ENCODE measurements at regions not wholly inside any gene's neighbourhood (a gene's known extent, or its start where the extent isn't known, plus 50 kb on each side); places are given as distances from the start of the nearest gene placed in this dataset.

DNA sequence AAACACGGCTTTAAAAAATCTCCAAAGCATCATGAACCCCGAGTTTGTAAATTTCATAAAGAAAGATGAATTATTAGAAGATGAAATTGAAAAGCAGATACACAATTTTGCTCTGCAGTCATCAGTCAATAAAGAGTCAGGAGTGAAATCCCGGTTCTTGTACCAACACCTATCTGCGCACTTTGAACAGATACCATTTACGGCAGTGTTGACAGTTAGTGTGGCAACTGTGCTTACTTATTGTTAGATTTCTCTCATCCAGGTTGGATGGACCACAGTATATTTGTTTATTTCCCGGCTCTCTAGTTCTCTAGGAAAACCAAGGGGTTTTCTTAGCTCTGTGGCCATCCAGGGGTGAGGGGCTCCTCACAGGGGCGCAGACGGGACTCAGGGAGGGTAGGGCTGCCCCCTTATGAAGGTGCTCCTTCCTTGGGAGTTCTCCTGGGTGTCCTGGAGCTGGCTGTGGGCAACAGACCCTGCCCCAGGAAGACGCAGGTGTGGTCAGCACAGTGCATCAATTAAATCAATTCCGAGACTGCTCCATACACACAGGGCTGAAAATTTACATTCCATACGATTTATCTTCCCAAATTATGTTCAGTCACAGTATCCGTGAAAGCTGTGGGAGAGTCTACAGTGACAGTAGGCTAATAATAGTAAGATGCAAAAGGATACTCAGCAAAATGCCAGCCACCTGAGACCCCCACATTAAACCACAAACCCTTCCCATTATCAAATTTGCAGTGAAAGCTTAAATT, 107.0 kb upstream of the C1QTNF9B start:
- ChIA-PET CTCF (no interaction called here), POLR2A (no interaction called here)
- H3K4me3 ChIP-seq (ENCODE audit: control extremely low read depth in 1 of 5, extremely low read depth in 1 of 5, insufficient read depth in 1 of 5, low read depth in 2 of 5, low read length in 4 of 5), result no peak overlapping the region
- Mint-ChIP-seq H3K27ac (no peak overlapping the region), H3K4me1 (no peaks in the 10 kb centered on the region), H3K9me3 (ENCODE audit: insufficient read depth) (no peaks in the 10 kb centered on the region), H3K4me3 (no peak overlapping the region), H3K27me3 (peaks cover 3% of the 10 kb centered on the region)
- no peaks in the 10 kb centered on the region for H3K9me3 ChIP-seq (ENCODE audit: control extremely low read depth in 1 of 3, control insufficient read depth in 2 of 3, insufficient read depth in 1 of 3, low read length in 2 of 3)
- no peak for DNase-seq
- TF ChIP-seq CTCF (IDR thresholded peaks at IDR 0.05) (no peak), EZH2 (IDR thresholded peaks at IDR 0.05; ENCODE audit: borderline replicate concordance, insufficient read depth, low read depth, low read length, poor library complexity, severe bottlenecking) (no peak)
- 84% methylated on average over 5 of the region's 12 CpGs for WGBS (ENCODE audit: insufficient coverage)
- H3K9ac ChIP-seq (ENCODE audit: low read length), result no peak overlapping the region
- H3K27ac ChIP-seq (ENCODE audit: low read length in 2 of 2), result no peak overlapping the region
- no peak for ATAC-seq (ENCODE audit: low read depth)
- H3K4me1 ChIP-seq (ENCODE audit: control insufficient read depth in 2 of 2, insufficient read depth in 2 of 2, low read length in 2 of 2), result no peaks in the 10 kb centered on the region
- no peaks in the 10 kb centered on the region for H3K79me2 ChIP-seq (ENCODE audit: control insufficient read depth, insufficient read depth, low read length)
- no peaks in the 10 kb centered on the region for H3K36me3 ChIP-seq (replicated peaks in 1 of 2; ENCODE audit: control extremely low read depth in 1 of 2, control insufficient read depth in 1 of 2, extremely low read depth in 1 of 2, insufficient read depth in 2 of 2, low read length in 1 of 2)
- H2AFZ ChIP-seq (ENCODE audit: insufficient read depth, low read depth, low read length, poor library complexity, severe bottlenecking), result no peak overlapping the region
- intact Hi-C loops (cut with micrococcal nuclease), result no loop called here
- no peaks in the 10 kb centered on the region for H4K20me1 ChIP-seq (ENCODE audit: control insufficient read depth, insufficient read depth, low read length, poor library complexity, severe bottlenecking)
- H3K4me2 ChIP-seq (replicated peaks; ENCODE audit: low read depth, low read length, poor library complexity, severe bottlenecking), result no peak overlapping the region
- H3K27me3 ChIP-seq (replicated peaks in 1 of 4; ENCODE audit: control extremely low read depth in 1 of 4, control insufficient read depth in 3 of 4, insufficient read depth in 4 of 4, low read length in 3 of 4), result peaks cover 0 to 7% (median 0%) of the 10 kb centered on the region in 4 experiments

GRCh38 chr13:24004971-24005370, 107.7 kb upstream of the C1QTNF9B start:
- no peak for ATAC-seq (ENCODE audit: low read depth)
- CTCF ChIA-PET, result no interaction called here

More at GRCh38 chr13:24004971-24005370, 107.7 kb upstream of the C1QTNF9B start:
- WGBS (ENCODE audit: insufficient coverage), result 81% methylated on average over 3 of the region's 3 CpGs
- no peak for DNase-seq
- Histone ChIP-seq H2AFZ (ENCODE audit: insufficient read depth, low read depth, low read length, poor library complexity, severe bottlenecking) (no peak overlapping the region), H3K27ac (ENCODE audit: low read length in 2 of 2) (no peak overlapping the region), H3K79me2 (ENCODE audit: control insufficient read depth, insufficient read depth, low read length) (no peaks in the 10 kb centered on the region), H3K4me3 (ENCODE audit: control extremely low read depth in 1 of 5, extremely low read depth in 1 of 5, insufficient read depth in 1 of 5, low read depth in 2 of 5, low read length in 4 of 5) (no peak overlapping the region), H3K4me1 (ENCODE audit: control insufficient read depth in 2 of 2, insufficient read depth in 2 of 2, low read length in 2 of 2) (no peaks in the 10 kb centered on the region), H3K9ac (ENCODE audit: low read length) (no peak overlapping the region), H4K20me1 (ENCODE audit: control insufficient read depth, insufficient read depth, low read length, poor library complexity, severe bottlenecking) (no peaks in the 10 kb centered on the region), H3K36me3 (replicated peaks in 1 of 2; ENCODE audit: control extremely low read depth in 1 of 2, control insufficient read depth in 1 of 2, extremely low read depth in 1 of 2, insufficient read depth in 2 of 2, low read length in 1 of 2) (no peaks in the 10 kb centered on the region), H3K27me3 (replicated peaks in 1 of 4; ENCODE audit: control extremely low read depth in 1 of 4, control insufficient read depth in 3 of 4, insufficient read depth in 4 of 4, low read length in 3 of 4) (peaks cover 0 to 7% (median 0%) of the 10 kb centered on the region in 4 experiments), H3K9me3 (ENCODE audit: control extremely low read depth in 1 of 3, control insufficient read depth in 2 of 3, insufficient read depth in 1 of 3, low read length in 2 of 3) (no peaks in the 10 kb centered on the region), H3K4me2 (replicated peaks; ENCODE audit: low read depth, low read length, poor library complexity, severe bottlenecking) (no peak overlapping the region)
- Mint-ChIP-seq H3K4me1 (no peaks in the 10 kb centered on the region), H3K9me3 (ENCODE audit: insufficient read depth) (no peaks in the 10 kb centered on the region), H3K27me3 (peaks cover 3% of the 10 kb centered on the region), H3K4me3 (no peak overlapping the region), H3K27ac (no peak overlapping the region)
- TF ChIP-seq EZH2 (IDR thresholded peaks at IDR 0.05; ENCODE audit: borderline replicate concordance, insufficient read depth, low read depth, low read length, poor library complexity, severe bottlenecking) (no peak), CTCF (IDR thresholded peaks at IDR 0.05) (no peak)
- POLR2A ChIA-PET, result no interaction called here
- intact Hi-C loops (cut with micrococcal nuclease), result no loop called here
